ENCODE measurements at regions not wholly inside any gene's neighbourhood (a gene's known extent, or its start where the extent isn't known, plus 50 kb on each side); places are given as distances from the start of the nearest gene placed in this dataset.

- peak in 1 of 11 donors; percentile 1 for DNase-seq (ENCODE audit: extremely low read depth in 1 of 11, low read depth in 9 of 11, low spot score in 4 of 11)
Observed at GRCh38 chr2:153059338-153060052, 341.1 kb downstream of the ARL6IP6 start.

- DNase-seq (ENCODE audit: extremely low read depth in 1 of 11, low read depth in 9 of 11, low spot score in 4 of 11) = no peak
Observed at GRCh38 chr2:153057743-153058142, 339.3 kb downstream of the ARL6IP6 start.

- no peak for DNase-seq (ENCODE audit: extremely low read depth in 1 of 11, low read depth in 9 of 11, low spot score in 4 of 11)
Observed at GRCh38 chr2:153055182-153055581, 336.8 kb downstream of the ARL6IP6 start.

- DNase-seq (ENCODE audit: extremely low read depth in 1 of 11, low read depth in 9 of 11, low spot score in 4 of 11) = no peak
Observed at GRCh38 chr2:153052807-153053559, 334.6 kb downstream of the ARL6IP6 start.

GRCh38 chr2:153047220-153047619, 328.8 kb downstream of the ARL6IP6 start:
- no peak for DNase-seq (ENCODE audit: extremely low read depth in 1 of 11, low read depth in 9 of 11, low spot score in 4 of 11)

- DNase-seq (ENCODE audit: extremely low read depth in 1 of 11, low read depth in 9 of 11, low spot score in 4 of 11) = no peak
Observed at GRCh38 chr2:153043385-153043784, 325.0 kb downstream of the ARL6IP6 start.

GRCh38 chr2:153028626-153029025, 310.2 kb downstream of the ARL6IP6 start:
- DNase-seq (ENCODE audit: extremely low read depth in 1 of 11, low read depth in 9 of 11, low spot score in 4 of 11) = no peak

- no peak for DNase-seq (ENCODE audit: extremely low read depth in 1 of 11, low read depth in 9 of 11, low spot score in 4 of 11)
Observed at GRCh38 chr2:153027533-153027932, 309.1 kb downstream of the ARL6IP6 start.

GRCh38 chr2:153020201-153020600, 301.8 kb downstream of the ARL6IP6 start:
- no peak for DNase-seq (ENCODE audit: extremely low read depth in 1 of 11, low read depth in 9 of 11, low spot score in 4 of 11)

GRCh38 chr2:153005071-153005730, 286.8 kb downstream of the ARL6IP6 start:
- no peak for DNase-seq (ENCODE audit: extremely low read depth in 1 of 11, low read depth in 9 of 11, low spot score in 4 of 11)

- DNase-seq (ENCODE audit: extremely low read depth in 1 of 11, low read depth in 9 of 11, low spot score in 4 of 11) = no peak
Observed at GRCh38 chr2:153004627-153005026, 286.2 kb downstream of the ARL6IP6 start.

GRCh38 chr2:152974146-152974545, 255.7 kb downstream of the ARL6IP6 start:
- DNase-seq (ENCODE audit: extremely low read depth in 1 of 11, low read depth in 9 of 11, low spot score in 4 of 11) = no peak

- no peak for DNase-seq (ENCODE audit: extremely low read depth in 1 of 11, low read depth in 9 of 11, low spot score in 4 of 11)
Observed at GRCh38 chr2:152971685-152972084, 253.3 kb downstream of the ARL6IP6 start.

GRCh38 chr2:152962446-152962845, 244.0 kb downstream of the ARL6IP6 start:
- DNase-seq (ENCODE audit: extremely low read depth in 1 of 11, low read depth in 9 of 11, low spot score in 4 of 11) = no peak

GRCh38 chr2:152961351-152961750, 242.9 kb downstream of the ARL6IP6 start:
- DNase-seq (ENCODE audit: extremely low read depth in 1 of 11, low read depth in 9 of 11, low spot score in 4 of 11) = no peak

- DNase-seq (ENCODE audit: extremely low read depth in 1 of 11, low read depth in 9 of 11, low spot score in 4 of 11) = peak in 10 of 11 donors; percentile 3 to 28 (median 22)
Observed at GRCh38 chr2:152950126-152950525, 231.7 kb downstream of the ARL6IP6 start.

GRCh38 chr2:152944099-152944498, 225.7 kb downstream of the ARL6IP6 start:
- DNase-seq (ENCODE audit: extremely low read depth in 1 of 11, low read depth in 9 of 11, low spot score in 4 of 11) = no peak

- no peak for DNase-seq (ENCODE audit: extremely low read depth in 1 of 11, low read depth in 9 of 11, low spot score in 4 of 11)
Observed at GRCh38 chr2:152942940-152943440, 224.6 kb downstream of the ARL6IP6 start.

- no peak for DNase-seq (ENCODE audit: extremely low read depth in 1 of 11, low read depth in 9 of 11, low spot score in 4 of 11)
Observed at GRCh38 chr2:152930501-152930900, 212.1 kb downstream of the ARL6IP6 start.

- DNase-seq (ENCODE audit: extremely low read depth in 1 of 11, low read depth in 9 of 11, low spot score in 4 of 11) = no peak
Observed at GRCh38 chr2:152929628-152930027, 211.2 kb downstream of the ARL6IP6 start.

Data from renal cortex interstitium (tissue), 11 donors.